Type B pancreatic cell (in vitro differentiated cells): ENCODE measurements at regions not wholly inside any gene's neighbourhood (a gene's known extent, or its start where the extent isn't known, plus 50 kb on each side); places are given as distances from the start of the nearest gene placed in this dataset.

Experiments used
- DNase-seq: peaks from one replicate; pipeline ENCODE4 v3.0.0; 2021; ENCODE audit warnings: mixed read lengths; ENCODE audit not compliant: unreplicated experiment; ENCODE audit errors: extremely low spot score
- H3K27ac Mint-ChIP-seq: 2 replicates; pipeline ENCODE4 v1.8.0; 2021; ENCODE audit warnings: mild to moderate bottlenecking, mixed read lengths
- H3K27me3 Mint-ChIP-seq: 2 replicates; pipeline ENCODE4 v1.8.0; 2021; ENCODE audit warnings: mixed read lengths
- H3K36me3 Mint-ChIP-seq: 2 replicates; pipeline ENCODE4 v1.8.0; 2021; ENCODE audit warnings: mixed read lengths
- H3K4me1 Mint-ChIP-seq: one replicate; pipeline ENCODE4 v1.8.0; 2021; ENCODE audit warnings: mixed read lengths; ENCODE audit not compliant: unreplicated experiment
- H3K4me3 Mint-ChIP-seq: 2 replicates; pipeline ENCODE4 v1.8.0; 2021; ENCODE audit warnings: mild to moderate bottlenecking, mixed read lengths
- H3K9me3 Mint-ChIP-seq: 2 replicates; pipeline ENCODE4 v1.8.0; 2021; ENCODE audit warnings: mixed read lengths
- CTCF ChIP-seq: fragments of 200-600 bp; sonication (generic); conservative IDR thresholded peaks from 2 replicates; pipeline ENCODE4 v1.5.0; 2021; ENCODE audit warnings: antibody characterized with exemption, mild to moderate bottlenecking

GRCh38 chr5:52255308-52255707 lies 532.4 kb upstream of the ITGA1 start:
- no peaks in the 10 kb centered on the region for H3K9me3 Mint-ChIP-seq

GRCh38 chr5:52262844-52263243 lies 524.9 kb upstream of the ITGA1 start:
- no peak for DNase-seq
- no peak for TF ChIP-seq CTCF
- Mint-ChIP-seq H3K4me3 (no peak overlapping the region), H3K9me3 (no peaks in the 10 kb centered on the region), H3K4me1 (no peaks in the 10 kb centered on the region), H3K36me3 (no peaks in the 10 kb centered on the region), H3K27ac (no peak overlapping the region), H3K27me3 (no peaks in the 10 kb centered on the region)

More at GRCh38 chr5:52255308-52255707, 532.4 kb upstream of the ITGA1 start:
- Mint-ChIP-seq H3K36me3 (no peaks in the 10 kb centered on the region), H3K4me1 (no peaks in the 10 kb centered on the region), H3K27ac (no peak overlapping the region), H3K27me3 (no peaks in the 10 kb centered on the region), H3K4me3 (no peak overlapping the region)
- DNase-seq, result no peak
- TF ChIP-seq CTCF, result no peak

- no peaks in the 10 kb centered on the region for H3K27me3 Mint-ChIP-seq
- TF ChIP-seq CTCF, result no peak
- H3K9me3 Mint-ChIP-seq, result no peaks in the 10 kb centered on the region
- DNase-seq, result no peak
- no peaks in the 10 kb centered on the region for H3K36me3 Mint-ChIP-seq
- no peak overlapping the region for H3K27ac Mint-ChIP-seq
- H3K4me3 Mint-ChIP-seq, result no peak overlapping the region
- H3K4me1 Mint-ChIP-seq, result peaks cover 8% of the 10 kb centered on the region
Observed at GRCh38 chr5:52269401-52269800, 518.3 kb upstream of the ITGA1 start.

GRCh38 chr5:52269859-52270258 lies 517.9 kb upstream of the ITGA1 start:
- Mint-ChIP-seq H3K4me1 (peaks cover 8% of the 10 kb centered on the region), H3K4me3 (no peak overlapping the region)

GRCh38 chr5:52275639-52276038 lies 512.1 kb upstream of the ITGA1 start:
- Mint-ChIP-seq H3K4me3 (no peak overlapping the region), H3K4me1 (no peaks in the 10 kb centered on the region), H3K36me3 (no peaks in the 10 kb centered on the region), H3K27ac (no peak overlapping the region), H3K9me3 (no peaks in the 10 kb centered on the region), H3K27me3 (no peaks in the 10 kb centered on the region)
- no peak for DNase-seq
- TF ChIP-seq CTCF, result no peak

More at GRCh38 chr5:52269859-52270258, 517.9 kb upstream of the ITGA1 start:
- no peaks in the 10 kb centered on the region for H3K36me3 Mint-ChIP-seq
- DNase-seq, result no peak
- no peaks in the 10 kb centered on the region for H3K27me3 Mint-ChIP-seq
- H3K9me3 Mint-ChIP-seq, result no peaks in the 10 kb centered on the region
- H3K27ac Mint-ChIP-seq, result no peak overlapping the region
- no peak for TF ChIP-seq CTCF

GRCh38 chr5:52277101-52277500 lies 510.6 kb upstream of the ITGA1 start:
- no peaks in the 10 kb centered on the region for H3K27me3 Mint-ChIP-seq
- H3K36me3 Mint-ChIP-seq, result no peaks in the 10 kb centered on the region
- H3K9me3 Mint-ChIP-seq, result no peaks in the 10 kb centered on the region
- no peak for TF ChIP-seq CTCF
- DNase-seq, result no peak
- no peak overlapping the region for H3K27ac Mint-ChIP-seq
- no peaks in the 10 kb centered on the region for H3K4me1 Mint-ChIP-seq
- no peak overlapping the region for H3K4me3 Mint-ChIP-seq
